ENCODE measurements at regions not wholly inside any gene's neighbourhood (a gene's known extent, or its start where the extent isn't known, plus 50 kb on each side); places are given as distances from the start of the nearest gene placed in this dataset.

DNA sequence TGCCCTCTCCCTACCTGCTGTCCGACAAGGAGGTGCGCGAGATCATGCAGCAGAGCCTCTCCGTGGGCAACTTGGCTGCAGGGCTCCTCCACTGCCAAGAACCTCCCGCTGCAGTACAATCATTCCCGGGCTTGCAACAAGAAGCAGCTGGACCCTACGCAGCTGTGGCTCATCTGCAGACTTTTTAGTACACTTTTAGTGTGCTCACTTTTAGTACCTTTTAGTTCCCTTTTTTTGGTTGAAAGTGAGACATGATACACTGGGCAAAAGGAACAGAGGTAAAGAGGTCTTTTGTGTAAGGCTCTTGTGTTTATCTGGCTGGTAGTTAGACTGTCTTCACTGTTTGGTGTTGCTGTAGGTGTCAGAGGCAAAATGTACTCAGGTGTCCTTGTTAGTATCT is 58.1 kb upstream of the SPTLC1 start:
- Histone ChIP-seq H3K4me1 (replicated peaks in 1 of 4; ENCODE audit: control insufficient read depth in 3 of 4, insufficient read depth in 4 of 4, low read length in 3 of 4) (no peaks in the 10 kb centered on the region), H2AK5ac (ENCODE audit: low read depth, low read length) (no peak overlapping the region), H4K20me1 (replicated peaks in 1 of 2; ENCODE audit: control insufficient read depth in 1 of 2, insufficient read depth in 2 of 2, low read length in 2 of 2) (no peaks in the 10 kb centered on the region), H3K79me2 (ENCODE audit: control insufficient read depth in 1 of 2, insufficient read depth in 2 of 2, low read length in 2 of 2) (no peaks in the 10 kb centered on the region), H2BK5ac (ENCODE audit: low read depth, low read length) (no peak overlapping the region), H2BK15ac (ENCODE audit: low read length) (no peak overlapping the region), H4K91ac (replicated peaks; ENCODE audit: insufficient read length, low read length) (no peak overlapping the region), H3K14ac (ENCODE audit: insufficient read length) (no peak overlapping the region), H3K9ac (replicated peaks in 1 of 4; ENCODE audit: extremely low read depth in 1 of 4, low read depth in 3 of 4, low read length in 3 of 4) (no peak overlapping the region), H3K27me3 (replicated peaks in 1 of 4; ENCODE audit: control insufficient read depth in 3 of 4, extremely low read depth in 1 of 4, insufficient read depth in 3 of 4, low read length in 3 of 4) (no peaks in the 10 kb centered on the region), H4K8ac (ENCODE audit: extremely low read depth, insufficient read depth, low read length) (no peak overlapping the region), H3K79me1 (ENCODE audit: low read depth, low read length) (no peaks in the 10 kb centered on the region), H3K4me2 (ENCODE audit: insufficient read depth in 1 of 2, low read depth in 2 of 2, low read length in 2 of 2) (no peak overlapping the region), H3K36me3 (ENCODE audit: control insufficient read depth in 2 of 4, insufficient read depth in 4 of 4, low read length in 3 of 4) (no peaks in the 10 kb centered on the region), H2BK20ac (ENCODE audit: low read length) (no peak overlapping the region), H3K23me2 (ENCODE audit: low read depth, low read length) (no peaks in the 10 kb centered on the region), H3K18ac (ENCODE audit: extremely low read depth, low read length) (no peak overlapping the region), H3K27ac (ENCODE audit: low read depth, low read length) (no peak overlapping the region), H3K56ac (replicated peaks; ENCODE audit: insufficient read length, low read depth, low read length) (no peak overlapping the region), H3K9me3 (ENCODE audit: insufficient read depth in 2 of 2, low read depth in 1 of 2, low read length in 1 of 2) (peaks cover 0 to 11% of the 10 kb centered on the region in 2 experiments; a peak in 2 of 4 replicates), H2AFZ (ENCODE audit: low read length) (no peak overlapping the region), H4K5ac (ENCODE audit: insufficient read length, low read depth, low read length) (no peak overlapping the region), H3K23ac (ENCODE audit: insufficient read length) (no peak overlapping the region), H2BK12ac (ENCODE audit: low read depth, low read length) (no peak overlapping the region), H3K4ac (replicated peaks; ENCODE audit: insufficient read length, low read depth, low read length) (no peak overlapping the region), H3K4me3 (ENCODE audit: extremely low read depth in 1 of 4, insufficient read depth in 2 of 4, low read depth in 3 of 4, low read length in 4 of 4) (no peak overlapping the region), H2BK120ac (replicated peaks; ENCODE audit: low read depth, low read length) (no peak overlapping the region)
- POLR2A ChIA-PET (ENCODE audit: partially characterized antibody) = interaction anchor here (1.0 kb wide), 1 partner anchor 33 kb away, joined by 3 read pairs; no protein-coding TSS in a partner anchor
- FAIRE-seq (no peak), DNase-seq (ENCODE audit: low read depth in 1 of 2, low spot score in 2 of 2) (no peak)
- 94% methylated on average over 6 of the region's 7 CpGs; no CpG with 5 or more reads in 1 of the 2 experiments for WGBS, 2 experiments (ENCODE audit: extremely low coverage in 1 of 2, insufficient coverage in 1 of 2, insufficient read length in 1 of 2, insufficient replicate concordance in 2 of 2, low coverage in 1 of 2, low lambda C conversion rate in 2 of 2, missing lambda C conversion rate in 1 of 2)
- TF ChIP-seq SUZ12 (IDR thresholded peaks at IDR 0.05; ENCODE audit: low read length) (no peak), BRCA1 (IDR thresholded peaks at IDR 0.05; ENCODE audit: low read depth, low read length) (no peak), JUND (IDR thresholded peaks at IDR 0.05; ENCODE audit: low read length) (no peak), POU5F1 (IDR thresholded peaks at IDR 0.05; ENCODE audit: low read depth, low read length) (no peak), SIX5 (IDR thresholded peaks at IDR 0.05; ENCODE audit: low read depth, low read length) (no peak)
- CTCF ChIA-PET (ENCODE audit: partially characterized antibody) = interaction anchor here (0.6 to 9.0 kb wide), 3 partner anchors 9 to 542 kb away, joined by 3 to 100 read pairs (median 8); no protein-coding TSS in a partner anchor

All from H1 (cell line).